Kidney (tissue), 13 donors: ENCODE measurements at regions not wholly inside any gene's neighbourhood (a gene's known extent, or its start where the extent isn't known, plus 50 kb on each side); places are given as distances from the start of the nearest gene placed in this dataset.

ENCODE experiments used
- DNase-seq, 5 donors: peaks; one replicate each; pipeline ENCODE4 v3.0.0-alpha.2; 2013 to 2020
- FAIRE-seq: peaks from 2 replicates; lab custom pipeline; 2012; peaks lifted over from hg19 to GRCh38; lab: Jason Lieb, UNC
- H3K27ac ChIP-seq, 2 donors: one replicate each; pipeline ENCODE4 v1.7.0; 2013; ENCODE audit warnings: low read depth in 2 of 2, low read length in 2 of 2, inconsistent platforms in 1 of 2
- H3K27me3 ChIP-seq: one replicate; pipeline ENCODE4 v1.7.1; 2013; ENCODE audit warnings: low read length, inconsistent platforms; ENCODE audit not compliant: control insufficient read depth, insufficient read depth
- H3K36me3 ChIP-seq, 3 donors: one replicate each; pipeline versions ENCODE4 v1.7.0 to v1.7.1; 2013; ENCODE audit warnings: low read length in 3 of 3, control low read depth in 1 of 3, inconsistent platforms in 1 of 3; ENCODE audit not compliant: insufficient read depth in 3 of 3, control insufficient read depth in 2 of 3
- H3K4me1 ChIP-seq, 3 donors: one replicate each; pipeline versions ENCODE4 v1.7.0 to v1.7.1; 2013; ENCODE audit warnings: low read length in 3 of 3, inconsistent platforms in 1 of 3, low read depth in 1 of 3; ENCODE audit not compliant: control insufficient read depth in 2 of 3, insufficient read depth in 2 of 3
- H3K4me3 ChIP-seq, 3 donors: one replicate each; pipeline versions ENCODE4 v1.7.0 to v1.8.1; 2013; ENCODE audit warnings: low read length in 3 of 3, control low read depth in 1 of 3, inconsistent platforms in 1 of 3
- H3K9ac ChIP-seq, 3 donors: one replicate each; pipeline versions ENCODE4 v1.7.0 to v1.7.1; 2013; ENCODE audit warnings: low read length in 3 of 3, control low read depth in 1 of 3, inconsistent platforms in 1 of 3
- H3K9me3 ChIP-seq, 3 donors: one replicate each; pipeline versions ENCODE4 v1.7.0 to v1.7.1; 2013; ENCODE audit warnings: low read length in 3 of 3, control low read depth in 1 of 3, inconsistent platforms in 1 of 3; ENCODE audit not compliant: control insufficient read depth in 2 of 3, insufficient read depth in 1 of 3
- CTCF ChIP-seq: IDR thresholded peaks from 3 replicates; pipeline ENCODE4 v1.5.1; 2012; ENCODE audit warnings: mild to moderate bottlenecking, moderate library complexity, borderline replicate concordance; ENCODE audit not compliant: insufficient read depth; ENCODE audit errors: extremely low read depth
- intact Hi-C: fragments of 100-400 bp; cut with DNase I; formaldehyde crosslinking; loops from one replicate; pipeline ENCODE4 v1.11.1; 2022
- donor health status: control.
- donor health status: control.
- donor health status: control.
- donor health status: control.
- donor health status: control.
- donor health status: DM: yes; HTN: yes; CAD: no.
- donor health status: Normal renal cell carcinoma (clear cell type).

GRCh38 chr2:53544871-53545558 lies 222.6 kb upstream of the CHAC2 start:
- Histone ChIP-seq H3K27me3 (no peaks in the 10 kb centered on the region), H3K4me1 (no peaks in the 10 kb centered on the region), H3K4me3 (no peak overlapping the region), H3K36me3 (no peaks in the 10 kb centered on the region), H3K27ac (no peak overlapping the region), H3K9me3 (peaks cover 0 to 15% (median 0%) of the 10 kb centered on the region in 3 donors), H3K9ac (no peak overlapping the region)
- intact Hi-C loops, result no loop called here
- DNase-seq (no peak), FAIRE-seq (no peak)
- no peak for TF ChIP-seq CTCF

GRCh38 chr2:53543083-53543482 lies 224.5 kb upstream of the CHAC2 start:
- TF ChIP-seq CTCF, result no peak
- H3K27ac ChIP-seq, result no peak overlapping the region
- H3K9ac ChIP-seq, result no peak overlapping the region
- no peak for FAIRE-seq
- H3K27me3 ChIP-seq, result no peaks in the 10 kb centered on the region
- intact Hi-C loops, result no loop called here
- peaks cover 0 to 15% (median 0%) of the 10 kb centered on the region in 3 donors for H3K9me3 ChIP-seq
- no peaks in the 10 kb centered on the region for H3K36me3 ChIP-seq
- H3K4me1 ChIP-seq, result no peaks in the 10 kb centered on the region
- no peak for DNase-seq
- no peak overlapping the region for H3K4me3 ChIP-seq

GRCh38 chr2:53536583-53537361 lies 230.8 kb upstream of the CHAC2 start:
- Histone ChIP-seq H3K36me3 (no peaks in the 10 kb centered on the region), H3K4me3 (no peak overlapping the region), H3K4me1 (no peaks in the 10 kb centered on the region), H3K9ac (no peak overlapping the region), H3K27ac (no peak overlapping the region), H3K27me3 (no peaks in the 10 kb centered on the region), H3K9me3 (peaks cover 0 to 11% (median 0%) of the 10 kb centered on the region in 3 donors)
- no peak for FAIRE-seq
- intact Hi-C loops, result no loop called here
- no peak for TF ChIP-seq CTCF
- DNase-seq, result no peak
